GM19397 (cell line): ENCODE measurements at regions not wholly inside any gene's neighbourhood (a gene's known extent, or its start where the extent isn't known, plus 50 kb on each side); places are given as distances from the start of the nearest gene placed in this dataset.

Experiments used
- ATAC-seq: cut with Tn5 transposase; IDR thresholded peaks from one replicate; pipeline ENCODE4 v1.9.1; 2021; ENCODE audit warnings: mild to moderate bottlenecking, moderate library complexity; ENCODE audit not compliant: unreplicated experiment

GRCh38 chr7:33841031-33841430 lies 64.3 kb upstream of the BMPER start:
- no peak for ATAC-seq

- no peak for ATAC-seq
Observed at GRCh38 chr7:33841705-33842129, 63.6 kb upstream of the BMPER start.

GRCh38 chr7:33842150-33842549 lies 63.2 kb upstream of the BMPER start:
- no peak for ATAC-seq

DNA sequence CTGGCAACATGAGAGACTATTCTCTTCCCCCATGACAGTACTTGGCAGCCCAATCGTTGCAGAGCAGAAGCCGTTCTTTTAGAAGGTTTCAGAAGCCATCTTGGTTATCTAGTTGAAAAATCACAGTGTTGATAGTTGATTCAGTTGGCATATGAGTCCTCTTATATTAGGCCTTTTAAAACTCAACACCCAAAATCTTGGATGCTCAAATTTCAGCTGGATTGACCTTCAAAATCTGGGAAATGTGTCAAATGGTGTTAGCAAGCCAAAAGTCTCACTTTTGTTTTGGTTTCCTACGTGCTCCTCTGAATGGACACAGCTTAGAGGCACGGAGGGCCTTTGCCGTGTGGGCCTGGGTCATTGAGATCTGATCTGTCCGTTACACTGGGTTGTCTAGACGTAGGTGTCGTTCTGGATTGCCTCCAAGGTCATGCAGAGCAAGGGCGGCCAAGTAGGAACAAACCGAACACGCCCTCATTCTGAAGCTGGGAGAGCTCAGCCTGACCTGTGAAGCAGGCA lies 59.3 kb upstream of the BMPER start:
- no peak for ATAC-seq

- no peak for ATAC-seq
Observed at GRCh38 chr7:33849004-33849403, 56.3 kb upstream of the BMPER start.

DNA sequence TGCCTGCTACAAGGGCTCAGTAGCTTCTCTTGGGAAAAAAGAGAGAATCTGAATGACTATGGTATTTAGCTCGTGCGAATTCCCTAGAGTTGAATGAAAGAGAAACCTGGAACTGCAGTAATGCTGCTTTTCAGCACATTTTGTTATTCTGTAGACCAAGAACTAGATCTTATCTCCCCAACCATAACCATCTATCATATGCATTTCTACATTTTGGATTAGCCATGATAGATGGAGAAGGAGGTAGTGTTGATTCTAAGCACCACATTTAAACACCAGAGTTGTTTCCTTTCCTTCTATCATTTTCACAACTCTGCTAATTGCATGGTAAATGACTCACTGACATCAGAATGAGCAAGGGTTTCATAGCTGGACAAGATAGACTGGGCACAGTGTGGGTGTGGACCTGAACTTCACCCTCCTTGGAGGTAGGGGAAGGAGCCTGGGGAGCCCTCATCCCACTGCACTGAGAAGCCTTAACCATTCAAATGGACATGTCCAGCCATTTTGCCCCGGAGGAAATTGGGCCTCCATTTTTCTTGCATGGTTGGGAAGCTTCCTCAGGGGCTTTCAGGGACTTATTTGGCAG lies 55.3 kb upstream of the BMPER start:
- no peak for ATAC-seq

GRCh38 chr7:33850768-33851167 lies 54.6 kb upstream of the BMPER start:
- no peak for ATAC-seq

DNA sequence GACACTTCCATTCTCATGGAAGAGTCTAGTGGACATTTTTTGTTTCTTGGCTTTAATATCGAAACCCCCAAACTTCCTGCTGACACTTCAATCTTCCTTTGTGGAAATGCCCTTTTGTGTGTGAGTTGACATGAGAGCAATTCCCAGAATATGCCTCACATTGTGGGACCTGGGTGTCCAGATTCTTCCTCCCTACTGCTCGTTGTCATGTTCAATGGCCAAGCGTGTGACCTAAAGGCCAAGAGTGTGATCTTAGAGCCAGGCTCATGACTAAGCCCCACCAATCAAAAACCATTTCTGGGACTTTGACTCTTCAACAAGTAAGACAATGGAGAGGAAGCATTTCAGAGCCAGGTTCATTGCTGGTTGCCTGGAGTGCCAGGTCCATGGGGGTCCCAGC lies 52.5 kb upstream of the BMPER start:
- ATAC-seq, result no peak

DNA sequence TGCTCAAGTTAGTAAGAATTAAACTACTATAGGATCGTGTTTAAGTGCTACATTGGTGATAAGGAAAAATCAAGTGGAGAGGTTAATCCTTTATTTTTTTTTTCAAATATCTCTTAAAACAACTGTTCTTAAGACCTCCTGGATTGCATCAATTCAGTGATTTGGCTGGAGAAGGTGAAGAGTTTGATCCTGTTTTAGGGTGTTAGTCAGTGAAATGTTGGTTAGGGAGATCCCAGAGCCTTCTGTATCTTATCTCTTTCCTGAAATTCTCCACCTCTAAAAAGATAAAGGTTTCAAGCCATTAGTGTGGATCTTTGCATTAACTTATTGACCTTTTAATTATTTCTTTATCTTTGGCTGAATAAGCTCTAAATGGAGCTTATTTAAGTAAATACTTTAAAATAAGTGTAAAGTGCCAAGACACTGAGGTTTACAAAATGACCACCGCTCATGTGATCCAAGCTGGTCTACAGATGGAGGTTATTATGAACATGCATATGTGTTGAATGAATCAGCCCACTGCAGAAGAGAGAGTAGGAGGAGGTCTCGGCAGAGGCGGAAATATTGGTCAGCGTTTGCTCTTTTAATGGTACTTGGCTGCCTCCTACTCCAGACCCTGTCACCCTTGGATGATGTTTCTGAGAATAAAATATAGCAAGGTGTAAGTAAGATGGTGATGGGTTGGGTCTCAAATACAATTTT lies 51.8 kb upstream of the BMPER start:
- no peak for ATAC-seq

- no peak for ATAC-seq
Observed at GRCh38 chr7:33854178-33854577, 51.2 kb upstream of the BMPER start.

- ATAC-seq, result no peak
Observed at GRCh38 chr7:33854801-33855350, 50.5 kb upstream of the BMPER start.
